NOMO-1 treated with dmso at 0.1 percent for 144 hours (cell line): ENCODE measurements at regions not wholly inside any gene's neighbourhood (a gene's known extent, or its start where the extent isn't known, plus 50 kb on each side); places are given as distances from the start of the nearest gene placed in this dataset.
"Not testable (repeated sequence)": the region's sequence is repeated elsewhere in the genome, so short reads cannot be mapped to it uniquely, and the experiment has no call there.

Experiments used
- DNase-seq: peaks from one replicate; lab custom pipeline; 2025; ENCODE audit not compliant: unreplicated experiment; lab: John Stamatoyannopoulos, UW

DNA sequence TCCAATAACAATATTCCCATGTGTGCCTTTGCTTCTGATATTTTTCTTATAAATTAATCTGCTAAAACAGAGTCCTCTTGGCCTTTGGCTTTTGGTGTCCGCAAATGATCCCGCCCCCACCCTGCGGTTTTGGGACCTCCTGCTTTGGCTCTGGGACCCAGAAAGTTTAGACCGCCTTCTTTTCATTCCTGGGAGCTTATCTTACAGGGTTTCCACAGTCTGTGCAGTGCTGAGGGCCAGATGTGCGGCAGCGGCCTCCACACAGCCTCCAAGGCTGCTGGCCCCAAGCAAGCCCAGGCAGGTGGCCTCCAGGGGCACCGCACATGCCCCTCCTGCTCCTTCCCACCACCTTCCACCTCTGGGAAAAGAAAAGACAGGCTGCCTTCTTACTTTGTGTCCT is 191.5 kb downstream of the ERCC6L2 start:
- no peak for DNase-seq

DNA sequence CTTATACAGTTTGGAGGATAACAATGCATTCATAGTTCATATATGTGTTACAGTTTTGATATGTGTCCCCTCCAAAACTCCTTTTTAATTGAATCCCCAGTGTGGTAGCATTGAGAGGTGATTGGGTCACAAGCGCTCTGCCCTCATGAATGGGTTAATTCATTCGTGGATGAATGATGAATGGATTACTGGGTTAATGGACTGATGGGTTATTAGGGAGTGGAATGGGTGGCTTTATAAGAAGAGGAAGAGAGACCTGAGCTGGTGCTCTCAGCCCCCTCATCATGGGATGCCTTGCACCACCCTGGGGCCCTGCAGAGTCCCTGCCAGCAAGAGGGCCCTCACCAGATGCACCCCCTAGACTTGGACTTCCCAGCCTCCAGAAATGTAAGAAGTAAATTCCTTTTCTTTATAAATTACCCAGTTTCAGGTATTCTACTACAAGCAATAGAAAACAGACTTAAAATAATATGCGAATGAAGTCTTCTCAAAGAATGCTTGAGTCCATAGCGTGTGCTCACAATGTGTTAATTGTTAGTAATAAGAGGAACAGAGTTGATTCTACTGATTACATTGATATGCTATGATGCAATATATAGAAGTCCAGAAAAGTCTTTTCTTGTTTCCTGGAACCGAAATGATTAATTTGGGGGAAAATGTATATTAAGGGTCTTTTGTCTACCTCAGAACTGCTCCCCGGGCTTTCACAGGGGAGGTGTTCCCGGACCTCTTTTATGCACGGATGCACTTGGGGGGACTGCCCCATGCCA is 190.2 kb downstream of the ERCC6L2 start:
- DNase-seq: no peak

- DNase-seq: no peak
These were observed 189.5 kb downstream of the ERCC6L2 start for GRCh38 chr9:96064826-96065481.

DNA sequence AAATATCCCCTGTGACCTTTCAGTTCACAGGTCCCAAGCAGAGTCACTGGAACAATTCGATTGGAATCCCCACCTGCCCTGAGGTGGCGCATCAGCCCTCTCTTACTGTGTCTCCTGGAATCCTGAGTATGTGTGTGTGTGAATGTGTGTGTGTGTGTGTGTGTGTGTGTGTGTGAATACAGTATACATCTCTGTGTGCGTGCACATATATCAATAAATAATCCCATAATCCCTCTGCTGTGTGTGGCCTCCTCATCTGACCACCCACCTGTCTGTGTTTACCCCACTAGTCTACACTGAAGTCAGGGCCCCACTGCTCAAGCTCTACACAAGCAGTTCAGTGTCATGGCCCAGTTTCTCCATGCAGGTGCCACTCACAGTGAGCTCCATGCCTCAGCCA is 187.4 kb downstream of the ERCC6L2 start:
- no peak for DNase-seq

GRCh38 chr9:96062031-96062430 is 186.5 kb downstream of the ERCC6L2 start:
- peak; percentile 61 for DNase-seq

GRCh38 chr9:96061293-96061987 is 185.9 kb downstream of the ERCC6L2 start:
- DNase-seq: peak; percentile 74

- DNase-seq: no peak
These were observed 182.7 kb downstream of the ERCC6L2 start for GRCh38 chr9:96058218-96058617.

GRCh38 chr9:96057155-96057554 is 181.7 kb downstream of the ERCC6L2 start:
- no peak for DNase-seq

DNA sequence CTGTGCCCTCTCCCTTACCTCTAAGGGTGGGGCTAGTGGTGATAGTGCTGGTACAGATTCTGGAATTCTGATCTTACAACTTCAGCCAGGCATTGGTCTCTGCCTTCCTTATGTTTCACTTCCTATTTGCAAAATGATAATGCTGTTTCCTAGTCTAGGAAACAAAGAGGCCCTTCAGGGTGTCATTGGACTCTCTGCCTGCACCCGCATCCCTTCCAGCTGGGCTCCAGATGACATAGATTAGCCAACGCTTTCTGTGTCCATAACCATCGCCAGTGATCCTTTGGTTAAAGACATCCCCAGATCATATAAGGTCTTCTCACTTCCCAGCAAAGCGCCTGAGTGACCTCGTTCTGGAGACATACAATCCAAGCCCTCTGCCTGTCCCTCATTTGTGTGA is 180.7 kb downstream of the ERCC6L2 start:
- DNase-seq: no peak

DNA sequence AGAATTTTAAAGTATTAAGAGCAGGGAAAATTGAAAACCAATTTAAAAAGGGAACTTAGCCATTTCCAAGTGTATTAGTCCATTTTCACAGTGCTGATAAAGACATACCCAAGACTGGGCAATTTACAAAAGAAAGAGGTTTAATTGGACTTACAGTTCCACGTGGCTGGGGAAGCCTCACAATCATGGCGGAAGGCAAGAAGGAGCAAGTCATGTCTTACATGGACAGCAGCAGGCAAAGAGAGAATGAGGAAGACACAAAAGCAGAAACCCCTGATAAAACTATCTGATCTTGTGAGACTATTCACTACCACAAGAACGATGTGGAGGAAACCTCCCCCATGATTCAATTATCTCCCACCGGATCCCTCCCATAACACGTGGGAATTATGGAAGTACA is 178.8 kb downstream of the ERCC6L2 start:
- DNase-seq: not testable (repeated sequence)

DNA sequence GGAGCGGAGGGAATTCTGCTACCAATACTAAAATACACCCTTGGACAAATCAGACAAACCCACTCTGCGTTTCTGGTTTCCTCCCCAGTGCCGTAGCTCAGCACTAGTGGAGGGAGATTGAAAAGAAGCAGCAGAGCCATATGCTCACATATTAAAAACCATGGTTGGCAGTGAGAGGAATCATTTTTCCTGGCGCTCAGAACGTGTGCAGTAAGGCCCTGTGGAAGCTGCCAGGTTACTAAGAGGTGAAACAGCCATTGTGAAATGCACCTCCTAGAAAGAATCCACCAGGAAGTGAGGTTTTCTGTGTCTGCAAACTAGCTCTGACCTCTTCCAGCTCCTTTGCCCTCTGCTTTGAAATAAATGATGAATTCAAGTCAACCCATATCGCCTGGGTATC is 177.2 kb downstream of the ERCC6L2 start:
- DNase-seq: no peak

GRCh38 chr9:96051423-96051822 is 175.9 kb downstream of the ERCC6L2 start:
- DNase-seq: no peak

GRCh38 chr9:96050861-96051155 is 175.3 kb downstream of the ERCC6L2 start:
- DNase-seq: no peak

- no peak for DNase-seq
These were observed 174.8 kb downstream of the ERCC6L2 start for GRCh38 chr9:96050048-96050860.

DNA sequence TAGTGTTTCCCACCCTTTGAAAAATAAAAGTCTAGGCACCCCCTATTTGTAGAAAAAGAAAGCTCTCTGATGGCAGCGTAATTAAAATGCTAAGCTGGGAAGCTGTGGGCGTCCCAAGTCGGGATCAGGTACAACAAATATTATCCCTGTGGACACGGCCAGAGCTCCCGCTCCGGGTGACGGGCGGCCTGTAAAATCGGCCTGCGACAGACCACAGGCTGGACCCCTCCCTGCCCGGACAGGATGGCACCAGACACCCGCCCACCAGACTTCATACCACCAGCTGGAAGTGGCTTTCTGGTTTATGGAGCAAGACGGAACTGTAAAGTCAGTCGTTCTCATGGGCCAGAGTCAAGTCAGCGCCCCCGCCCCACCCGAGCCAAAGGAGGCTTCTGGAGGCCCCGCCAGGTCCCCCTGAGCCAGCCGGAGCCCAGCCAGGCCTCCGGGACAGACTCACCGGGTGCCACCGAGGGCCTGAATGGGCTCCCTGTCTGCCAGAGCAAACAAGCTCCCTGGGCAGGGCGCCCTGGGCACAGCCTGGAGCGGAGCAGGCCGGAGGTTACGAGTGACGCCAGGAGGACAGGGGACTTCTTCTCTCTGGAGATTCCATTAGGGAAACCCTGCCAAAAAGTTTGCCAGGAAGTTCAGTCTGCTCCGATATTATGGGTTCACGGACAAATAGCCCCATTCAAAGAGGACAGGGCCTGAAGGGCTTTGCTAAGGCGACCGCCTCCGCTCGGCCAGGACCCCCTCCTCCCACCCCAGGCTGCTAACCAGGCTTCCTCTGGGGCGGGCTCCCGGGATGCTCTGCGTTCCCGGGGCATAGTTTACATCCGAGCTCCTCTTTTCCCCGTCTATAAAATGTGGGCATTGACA is 173.7 kb downstream of the ERCC6L2 start:
- DNase-seq: no peak

GRCh38 chr9:96048104-96048955 is 172.8 kb downstream of the ERCC6L2 start:
- no peak for DNase-seq

- no peak for DNase-seq
These were observed 172.2 kb downstream of the ERCC6L2 start for GRCh38 chr9:96047741-96048103.

GRCh38 chr9:96047116-96047639 is 171.7 kb downstream of the ERCC6L2 start:
- no peak for DNase-seq

DNA sequence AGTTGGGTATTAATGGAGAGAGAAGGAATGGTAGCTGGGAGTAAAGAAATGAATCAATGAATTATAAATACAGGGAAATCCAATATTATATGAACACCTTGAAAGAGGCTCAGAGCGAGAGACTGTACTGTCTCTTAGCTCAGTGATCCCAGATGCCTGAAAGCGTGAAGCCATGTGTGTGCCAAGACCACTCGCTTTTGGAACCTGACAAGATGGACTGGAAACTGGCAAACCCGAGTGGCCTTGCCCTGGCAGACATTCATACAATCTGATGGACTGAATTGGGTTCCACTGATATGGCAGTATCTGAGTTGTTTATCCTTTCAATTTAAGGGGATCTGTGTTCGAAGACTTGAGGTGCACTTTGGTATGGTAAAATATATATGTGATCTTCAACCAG is 170.3 kb downstream of the ERCC6L2 start:
- no peak for DNase-seq
